Transverse colon (tissue), 4 donors: ENCODE measurements at regions not wholly inside any gene's neighbourhood (a gene's known extent, or its start where the extent isn't known, plus 50 kb on each side); places are given as distances from the start of the nearest gene placed in this dataset.

Source experiments
- DNase-seq: peaks from one replicate; pipeline ENCODE4 v3.0.0-alpha.2; 2019
- H3K27ac ChIP-seq, 4 donors: fragments of 200-600 bp; sonication (generic); 2 replicates each; pipeline ENCODE4 v1.5.1; 2016 to 2018; ENCODE audit warnings: inconsistent platforms in 4 of 4
- H3K27me3 ChIP-seq: fragments of 200-600 bp; sonication (generic); 2 replicates; pipeline ENCODE4 v1.5.1; 2017; ENCODE audit warnings: inconsistent platforms
- H3K36me3 ChIP-seq, 4 donors: fragments of 200-600 bp; sonication (generic); 2 replicates each; pipeline ENCODE4 v1.5.1; 2017 to 2019; ENCODE audit warnings: inconsistent platforms in 4 of 4
- H3K4me1 ChIP-seq, 4 donors: fragments of 200-600 bp; sonication (generic); 2 replicates each; pipeline ENCODE4 v1.5.1; 2017 to 2020; ENCODE audit warnings: inconsistent platforms in 4 of 4
- H3K4me3 ChIP-seq, 4 donors: fragments of 200-600 bp; sonication (generic); 1 replicate in 1 of 4; 2 replicates in 3 of 4; pipeline versions ENCODE4 v1.5.1 to v1.6.1; 2017 to 2019; ENCODE audit warnings: inconsistent platforms in 4 of 4
- H3K9me3 ChIP-seq, 2 donors: fragments of 200-600 bp; sonication (generic); 2 replicates each; pipeline ENCODE4 v1.5.1; 2017 to 2019; ENCODE audit warnings: inconsistent platforms in 2 of 2
- CTCF ChIP-seq, 5 experiments: fragments of 200-600 bp in 3 of 5; fragments of 450-650 bp in 2 of 5; sonication (generic) in 3 of 5; IDR thresholded peaks; 1 replicate in 2 of 5; 2 replicates in 3 of 5; pipeline ENCODE4 v1.5.1; 2016 to 2017; ENCODE audit warnings: antibody characterized with exemption in 5 of 5, inconsistent platforms in 3 of 5, mild to moderate bottlenecking in 2 of 5, moderate library complexity in 1 of 5
- EP300 ChIP-seq: sonication (generic); formaldehyde crosslinking; IDR thresholded peaks from one replicate; pipeline ENCODE4 v1.6.1; 2017; ENCODE audit warnings: antibody characterized with exemption, low read depth
- POLR2A ChIP-seq: fragments of 450-650 bp; IDR thresholded peaks from one replicate; pipeline ENCODE4 v1.6.1; 2016; ENCODE audit warnings: antibody characterized with exemption, mild to moderate bottlenecking, moderate library complexity
- POLR2AphosphoS5 ChIP-seq, 3 donors: sonication (generic); formaldehyde crosslinking; IDR thresholded peaks; one replicate each; pipeline ENCODE4 v1.6.1; 2016; ENCODE audit warnings: antibody characterized with exemption in 3 of 3
- WGBS, 2 donors: methylation state at CpG; one replicate each; pipeline ENCODE4 v1.1.5; 2018; ENCODE audit warnings: low coverage in 1 of 2; 5-methylcytosine and 5-hydroxymethylcytosine counted together
- in situ Hi-C, 4 donors: fragments of 200-750 bp; cut with MboI; loops; one replicate each; pipeline versions ENCODE4 v1.15.0 to v1.15.1; 2017; ENCODE audit warnings: low sequenced_read_pairs in 3 of 4, low pct_ligation_motif_present in 1 of 4, low pct_unique_long_range_greater_than_20kb in 1 of 4
- intact Hi-C: fragments of 100-400 bp; cut with DNase I; formaldehyde crosslinking; loops from one replicate; pipeline ENCODE4 v1.15.1; 2023; ENCODE audit warnings: low total_unique reads

DNA sequence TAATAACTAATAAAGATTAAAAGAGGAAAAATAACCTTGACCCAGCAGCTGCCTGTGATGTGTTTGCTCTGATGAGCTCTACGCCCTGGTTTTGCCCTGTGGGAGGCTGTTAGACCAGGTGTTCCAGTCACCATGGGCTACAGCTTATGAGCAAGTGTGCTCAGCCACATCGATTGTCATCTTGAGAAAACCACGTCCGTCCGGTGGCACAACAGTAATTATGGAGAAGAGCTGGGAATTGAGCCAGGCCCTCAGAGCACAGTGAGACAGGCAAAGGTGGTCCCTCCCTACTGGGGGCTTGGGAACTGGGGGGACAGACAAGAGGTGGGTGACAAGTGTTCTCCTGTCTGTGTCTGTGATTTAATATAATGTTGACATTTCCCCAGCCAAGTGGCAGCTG is 420.5 kb downstream of the MATN1 start:
- Histone ChIP-seq H3K27ac (no peak overlapping the region), H3K9me3 (no peaks in the 10 kb centered on the region), H3K36me3 (no peaks in the 10 kb centered on the region), H3K4me3 (no peak overlapping the region), H3K27me3 (peaks cover 6% of the 10 kb centered on the region), H3K4me1 (no peaks in the 10 kb centered on the region)
- 54 to 64% methylated on average over 4 to 5 of the region's 5 CpGs for WGBS, 2 donors
- intact Hi-C loops (no loop called here), in situ Hi-C loops (no loop called here)
- DNase-seq: no peak
- no peak for TF ChIP-seq EP300
- TF ChIP-seq CTCF (IDR thresholded peaks at IDR 0.05): no peak
- TF ChIP-seq POLR2AphosphoS5 (IDR thresholded peaks at IDR 0.05): no peak
- no peak for TF ChIP-seq POLR2A

DNA sequence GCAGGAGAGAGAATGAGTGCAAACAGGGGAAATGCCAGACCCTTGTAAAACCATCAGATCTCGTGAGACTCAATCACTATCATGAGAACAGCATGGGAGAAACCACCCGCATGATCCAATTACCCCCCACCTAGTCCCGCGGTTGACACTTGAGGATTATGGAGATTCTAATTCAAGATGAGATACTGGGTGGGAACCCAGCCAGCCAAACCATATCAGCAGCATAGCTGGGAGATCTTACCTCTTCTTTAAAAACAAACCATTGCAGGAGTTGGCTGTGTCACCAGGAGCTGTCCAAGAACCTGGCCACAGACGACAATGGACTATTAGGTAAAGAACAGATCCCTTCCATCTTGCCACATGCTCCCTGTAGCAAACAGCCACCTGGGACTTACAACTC is 422.7 kb downstream of the MATN1 start:
- 70% methylated on average over 5 of the region's 5 CpGs; no CpG with 5 or more reads in 1 of the 2 donors for WGBS, 2 donors
- H3K27me3 ChIP-seq: peaks cover 11% of the 10 kb centered on the region
- in situ Hi-C loops: no loop called here
- no peaks in the 10 kb centered on the region for H3K9me3 ChIP-seq
- H3K4me3 ChIP-seq: no peak overlapping the region
- H3K27ac ChIP-seq: no peak overlapping the region
- no peaks in the 10 kb centered on the region for H3K4me1 ChIP-seq
- DNase-seq: no peak
- TF ChIP-seq EP300 (no peak), CTCF (IDR thresholded peaks at IDR 0.05) (no peak), POLR2AphosphoS5 (IDR thresholded peaks at IDR 0.05) (no peak), POLR2A (no peak)
- intact Hi-C loops: no loop called here
- no peaks in the 10 kb centered on the region for H3K36me3 ChIP-seq

GRCh38 chr1:30299393-30299792 is 424.0 kb downstream of the MATN1 start:
- H3K4me3 ChIP-seq: no peak overlapping the region
- H3K27ac ChIP-seq: no peak overlapping the region
- intact Hi-C loops: no loop called here
- H3K4me1 ChIP-seq: no peaks in the 10 kb centered on the region
- DNase-seq: no peak
- H3K27me3 ChIP-seq: peaks cover 21% of the 10 kb centered on the region
- no peaks in the 10 kb centered on the region for H3K9me3 ChIP-seq
- WGBS, 2 donors: 80 to 100% methylated on average over 1 to 2 of the region's 2 CpGs
- no peaks in the 10 kb centered on the region for H3K36me3 ChIP-seq
- in situ Hi-C loops: no loop called here
- TF ChIP-seq CTCF (IDR thresholded peaks at IDR 0.05) (no peak), EP300 (no peak), POLR2A (no peak), POLR2AphosphoS5 (IDR thresholded peaks at IDR 0.05) (no peak)

DNA sequence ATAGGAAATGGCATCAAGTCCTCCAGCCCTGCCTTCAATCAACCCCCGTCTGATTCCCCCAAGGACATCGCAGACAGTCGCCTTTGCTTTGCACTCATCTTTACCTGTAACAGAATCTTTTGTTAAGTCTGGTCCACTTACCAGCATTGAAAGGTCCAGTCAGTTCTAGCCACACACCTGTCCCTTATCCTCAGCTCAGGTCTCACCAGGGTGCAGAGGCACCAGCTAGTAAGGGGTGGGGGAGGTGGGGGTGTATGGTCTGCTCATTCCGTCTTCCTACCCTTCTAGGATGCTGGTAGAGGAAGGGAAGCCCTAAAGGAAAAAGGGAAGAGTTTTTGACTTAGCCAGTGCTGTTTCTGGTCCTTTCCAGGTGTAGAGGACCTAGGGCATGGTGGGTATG is 427.7 kb downstream of the MATN1 start:
- H3K9me3 ChIP-seq: no peaks in the 10 kb centered on the region
- no peaks in the 10 kb centered on the region for H3K4me1 ChIP-seq
- no peak for DNase-seq
- intact Hi-C loops: no loop called here
- WGBS, 2 donors: 67 to 89% methylated on average over 3 to 4 of the region's 4 CpGs
- no peak for TF ChIP-seq POLR2A
- no peak for TF ChIP-seq POLR2AphosphoS5 (IDR thresholded peaks at IDR 0.05)
- TF ChIP-seq CTCF (IDR thresholded peaks at IDR 0.05): no peak
- TF ChIP-seq EP300: no peak
- no peak overlapping the region for H3K27ac ChIP-seq
- peaks cover 25% of the 10 kb centered on the region for H3K27me3 ChIP-seq
- no peaks in the 10 kb centered on the region for H3K36me3 ChIP-seq
- no peak overlapping the region for H3K4me3 ChIP-seq
- in situ Hi-C loops: no loop called here
